ENCODE measurements at regions not wholly inside any gene's neighbourhood (a gene's known extent, or its start where the extent isn't known, plus 50 kb on each side); places are given as distances from the start of the nearest gene placed in this dataset.

- TF ChIP-seq MAZ (IDR thresholded peaks at IDR 0.05; ENCODE audit: borderline replicate concordance, low read depth, low read length), result no peak
- TF ChIP-seq MAZ (CRISPR knock-in tag; IDR thresholded peaks at IDR 0.05; ENCODE audit: low read depth), result no peak
- TF ChIP-seq ZNF629 (CRISPR knock-in tag; conservative IDR thresholded peaks at IDR 0.05), result no peak
- TF ChIP-seq, protein P1, sequence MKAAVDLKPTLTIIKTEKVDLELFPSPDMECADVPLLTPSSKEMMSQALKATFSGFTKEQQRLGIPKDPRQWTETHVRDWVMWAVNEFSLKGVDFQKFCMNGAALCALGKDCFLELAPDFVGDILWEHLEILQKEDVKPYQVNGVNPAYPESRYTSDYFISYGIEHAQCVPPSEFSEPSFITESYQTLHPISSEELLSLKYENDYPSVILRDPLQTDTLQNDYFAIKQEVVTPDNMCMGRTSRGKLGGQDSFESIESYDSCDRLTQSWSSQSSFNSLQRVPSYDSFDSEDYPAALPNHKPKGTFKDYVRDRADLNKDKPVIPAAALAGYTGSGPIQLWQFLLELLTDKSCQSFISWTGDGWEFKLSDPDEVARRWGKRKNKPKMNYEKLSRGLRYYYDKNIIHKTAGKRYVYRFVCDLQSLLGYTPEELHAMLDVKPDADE (CRISPR knock-in tag; IDR thresholded peaks at IDR 0.05), result no peak
- no peak for TF ChIP-seq TGIF2 (CRISPR knock-in tag; IDR thresholded peaks at IDR 0.05)
- TF ChIP-seq ZNF33A (CRISPR knock-in tag; IDR thresholded peaks at IDR 0.05; ENCODE audit: borderline replicate concordance), result no peak
Measured at GRCh38 chr5:14066326-14066725, 76.8 kb upstream of the TRIO start (continued).

- Histone ChIP-seq H3K4me3 (replicated peaks in 1 of 3; ENCODE audit: insufficient read depth in 1 of 3, low read depth in 2 of 3, low read length in 3 of 3) (no peak overlapping the region), H3K4me2 (ENCODE audit: low read depth, low read length) (no peak overlapping the region), H3K27me3 (ENCODE audit: control insufficient read depth in 1 of 2, insufficient read depth in 2 of 2, low read length in 2 of 2) (peaks cover 2 to 9% of the 10 kb centered on the region in 2 experiments; a peak in 1 of 5 replicates), H3K4me1 (ENCODE audit: insufficient read depth, low read length) (no peaks in the 10 kb centered on the region), H3K36me3 (replicated peaks in 1 of 2; ENCODE audit: control insufficient read depth in 1 of 2, insufficient read depth in 2 of 2, low read length in 2 of 2) (no peaks in the 10 kb centered on the region), H3K27ac (ENCODE audit: extremely low read length, insufficient read depth, low read length) (no peak overlapping the region), H3K9me3 (ENCODE audit: low read length) (no peaks in the 10 kb centered on the region), H4K20me1 (ENCODE audit: insufficient read depth, low read length) (no peaks in the 10 kb centered on the region), H3K79me2 (ENCODE audit: insufficient read depth, low read length) (no peaks in the 10 kb centered on the region), H2AFZ (ENCODE audit: low read length) (no peak overlapping the region), H3K9ac (ENCODE audit: insufficient read depth, low read depth, low read length) (no peak overlapping the region)
- no peak for TF ChIP-seq MTF2 (CRISPR knock-in tag; IDR thresholded peaks at IDR 0.05; ENCODE audit: borderline replicate concordance)
- WGBS (ENCODE audit: low lambda C conversion rate), result 0% methylated on average over 1 of the region's 1 CpG
- no peak for ATAC-seq
- ChIA-PET CTCF (ENCODE audit: low intra/inter-chr PET ratio, low total read pairs) (no interaction called here), POLR2A (no interaction called here)
- intact Hi-C loops (cut with micrococcal nuclease; ENCODE audit: unreplicated experiment) (no loop called here), in situ Hi-C loops (cut with HindIII; ENCODE audit: extremely low pct_ligation_motif_present, low pct_unique_long_range_greater_than_20kb) (no loop called here)
- no peak for FAIRE-seq
- no peak for DNase-seq (ENCODE audit: low spot score)
- BruUV-seq (replicated peaks), result no TSS peak
Measured at GRCh38 chr5:14064841-14065240, 78.3 kb upstream of the TRIO start.

GRCh38 chr5:14063691-14064090 lies 79.5 kb upstream of the TRIO start:
- no peak for DNase-seq (ENCODE audit: low spot score)
- no peak overlapping the region for H3K9ac ChIP-seq (ENCODE audit: insufficient read depth, low read depth, low read length)
- in situ Hi-C loops (cut with HindIII; ENCODE audit: extremely low pct_ligation_motif_present, low pct_unique_long_range_greater_than_20kb) (no loop called here), intact Hi-C loops (cut with micrococcal nuclease; ENCODE audit: unreplicated experiment) (no loop called here)
- no peak overlapping the region for H2AFZ ChIP-seq (ENCODE audit: low read length)
- no peaks in the 10 kb centered on the region for H4K20me1 ChIP-seq (ENCODE audit: insufficient read depth, low read length)
- no peaks in the 10 kb centered on the region for H3K9me3 ChIP-seq (ENCODE audit: low read length)
- FAIRE-seq, result no peak
- peaks cover 0 to 6% of the 10 kb centered on the region in 2 experiments; a peak in 1 of 5 replicates for H3K27me3 ChIP-seq (ENCODE audit: control insufficient read depth in 1 of 2, insufficient read depth in 2 of 2, low read length in 2 of 2)
- ChIA-PET CTCF (ENCODE audit: low intra/inter-chr PET ratio, low total read pairs) (no interaction called here), POLR2A (no interaction called here)
- H3K4me2 ChIP-seq (ENCODE audit: low read depth, low read length), result no peak overlapping the region
- no peak overlapping the region for H3K4me3 ChIP-seq (replicated peaks in 1 of 3; ENCODE audit: insufficient read depth in 1 of 3, low read depth in 2 of 3, low read length in 3 of 3)
- no peak for ATAC-seq
- no peak overlapping the region for H3K27ac ChIP-seq (ENCODE audit: extremely low read length, insufficient read depth, low read length)
- no peaks in the 10 kb centered on the region for H3K36me3 ChIP-seq (replicated peaks in 1 of 2; ENCODE audit: control insufficient read depth in 1 of 2, insufficient read depth in 2 of 2, low read length in 2 of 2)
- H3K79me2 ChIP-seq (ENCODE audit: insufficient read depth, low read length), result no peaks in the 10 kb centered on the region
- no peaks in the 10 kb centered on the region for H3K4me1 ChIP-seq (ENCODE audit: insufficient read depth, low read length)
- no TSS peak for BruUV-seq (replicated peaks)
- WGBS (ENCODE audit: low lambda C conversion rate), result 69% methylated on average over 1 of the region's 1 CpG
- no peak for TF ChIP-seq ZBTB25 (CRISPR knock-in tag; IDR thresholded peaks at IDR 0.05)
- no peak for TF ChIP-seq RFXANK (CRISPR knock-in tag; IDR thresholded peaks at IDR 0.05)
- TF ChIP-seq, protein P2, sequence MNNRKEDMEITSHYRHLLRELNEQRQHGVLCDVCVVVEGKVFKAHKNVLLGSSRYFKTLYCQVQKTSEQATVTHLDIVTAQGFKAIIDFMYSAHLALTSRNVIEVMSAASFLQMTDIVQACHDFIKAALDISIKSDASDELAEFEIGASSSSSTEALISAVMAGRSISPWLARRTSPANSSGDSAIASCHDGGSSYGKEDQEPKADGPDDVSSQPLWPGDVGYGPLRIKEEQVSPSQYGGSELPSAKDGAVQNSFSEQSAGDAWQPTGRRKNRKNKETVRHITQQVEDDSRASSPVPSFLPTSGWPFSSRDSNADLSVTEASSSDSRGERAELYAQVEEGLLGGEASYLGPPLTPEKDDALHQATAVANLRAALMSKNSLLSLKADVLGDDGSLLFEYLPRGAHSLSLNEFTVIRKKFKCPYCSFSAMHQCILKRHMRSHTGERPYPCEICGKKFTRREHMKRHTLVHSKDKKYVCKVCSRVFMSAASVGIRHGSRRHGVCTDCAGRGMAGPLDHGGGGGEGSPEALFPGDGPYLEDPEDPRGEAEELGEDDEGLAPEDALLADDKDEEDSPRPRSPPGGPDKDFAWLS (CRISPR knock-in tag; IDR thresholded peaks at IDR 0.05; ENCODE audit: borderline replicate concordance), result no peak
- TF ChIP-seq KAT2B (IDR thresholded peaks at IDR 0.05; ENCODE audit: borderline replicate concordance, low read depth, low read length), result no peak
- TF ChIP-seq RAD51 (IDR thresholded peaks at IDR 0.05; ENCODE audit: borderline replicate concordance), result no peak
- TF ChIP-seq ZNF800 (CRISPR knock-in tag; IDR thresholded peaks at IDR 0.05), result no peak

Data from HepG2 (cell line).